Activated B cell treated with CpG ODN at 0.5 μM for 24 hours (primary cell): ENCODE measurements at regions not wholly inside any gene's neighbourhood (a gene's known extent, or its start where the extent isn't known, plus 50 kb on each side); places are given as distances from the start of the nearest gene placed in this dataset.
"Not testable (repeated sequence)": the region's sequence is repeated elsewhere in the genome, so short reads cannot be mapped to it uniquely, and the experiment has no call there.

ENCODE experiments used
- ATAC-seq: fragments of 200-7000 bp; cut with Tn5 transposase; one replicate; pipeline ENCODE4 v1.10.0; 2021; ENCODE audit warnings: low read depth, mild to moderate bottlenecking, moderate library complexity
- CTCF ChIA-PET: fragments of 350-600 bp; sonication (Branson Sonifier 250); formaldehyde crosslinking; loops from one replicate; lab custom pipeline; 2021; ENCODE audit warnings: antibody characterized with exemption; lab: Charles Lee
- POLR2A ChIA-PET: fragments of 350-600 bp; sonication (Branson Sonifier 250); formaldehyde crosslinking; loops from one replicate; lab custom pipeline; 2021; ENCODE audit warnings: antibody characterized with exemption; lab: Charles Lee
- DNase-seq: peaks from one replicate; pipeline ENCODE4 v3.0.0; 2022
- H3K27ac Mint-ChIP-seq: one replicate; pipeline ENCODE4 v1.8.0; 2020; ENCODE audit warnings: mixed read lengths
- H3K27me3 Mint-ChIP-seq: one replicate; pipeline ENCODE4 v1.8.0; 2021; ENCODE audit warnings: mixed read lengths
- H3K36me3 Mint-ChIP-seq: one replicate; pipeline ENCODE4 v1.8.0; 2021; ENCODE audit warnings: low read depth, mixed read lengths
- H3K4me1 Mint-ChIP-seq: one replicate; pipeline ENCODE4 v1.8.0; 2021; ENCODE audit warnings: mixed read lengths
- H3K4me3 Mint-ChIP-seq: one replicate; pipeline ENCODE4 v1.8.0; 2020; ENCODE audit warnings: mild to moderate bottlenecking, mixed read lengths
- H3K9me3 Mint-ChIP-seq: one replicate; pipeline ENCODE4 v1.8.0; 2020; ENCODE audit warnings: mixed read lengths
- intact Hi-C: fragments of 100-400 bp; cut with micrococcal nuclease; formaldehyde crosslinking; loops from one replicate; pipeline ENCODE4 v1.15.1; 2024
- TF ChIP-seq, protein P1 (sequence below): fragments of 200-600 bp; IDR thresholded peaks from one replicate; pipeline ENCODE4 v1.8.0; 2022; ENCODE audit warnings: antibody characterized with exemption, mild to moderate bottlenecking

DNA sequence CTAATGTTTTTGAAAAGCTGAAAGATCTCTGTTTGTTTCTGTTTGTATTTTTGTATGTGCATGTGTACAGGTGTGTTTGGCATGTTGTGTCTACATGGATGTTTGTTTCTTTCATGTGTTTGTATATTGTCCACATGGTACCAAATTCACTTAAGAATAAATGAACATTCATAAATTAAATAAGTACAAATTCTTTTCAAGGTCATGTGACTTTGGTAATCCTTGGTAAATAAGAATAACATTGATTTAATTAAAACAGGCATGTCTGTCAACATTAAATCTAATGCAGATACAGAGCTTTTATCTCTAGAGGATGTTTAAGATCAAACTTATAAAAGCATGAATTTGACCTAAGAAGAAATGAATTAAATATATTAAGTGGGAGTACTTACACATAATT, 219.8 kb upstream of the EPHA7 start:
- H3K27me3 Mint-ChIP-seq, result no peaks in the 10 kb centered on the region
- DNase-seq (no peak), ATAC-seq (no peak)
- H3K36me3 Mint-ChIP-seq, result no peaks in the 10 kb centered on the region
- ChIA-PET CTCF (no interaction called here), POLR2A (no interaction called here)
- H3K27ac Mint-ChIP-seq, result no peak overlapping the region
- no peaks in the 10 kb centered on the region for H3K4me1 Mint-ChIP-seq
- peaks cover 4% of the 10 kb centered on the region for H3K9me3 Mint-ChIP-seq
- intact Hi-C loops, result no loop called here
- no peak overlapping the region for H3K4me3 Mint-ChIP-seq
- TF ChIP-seq, protein P1, sequence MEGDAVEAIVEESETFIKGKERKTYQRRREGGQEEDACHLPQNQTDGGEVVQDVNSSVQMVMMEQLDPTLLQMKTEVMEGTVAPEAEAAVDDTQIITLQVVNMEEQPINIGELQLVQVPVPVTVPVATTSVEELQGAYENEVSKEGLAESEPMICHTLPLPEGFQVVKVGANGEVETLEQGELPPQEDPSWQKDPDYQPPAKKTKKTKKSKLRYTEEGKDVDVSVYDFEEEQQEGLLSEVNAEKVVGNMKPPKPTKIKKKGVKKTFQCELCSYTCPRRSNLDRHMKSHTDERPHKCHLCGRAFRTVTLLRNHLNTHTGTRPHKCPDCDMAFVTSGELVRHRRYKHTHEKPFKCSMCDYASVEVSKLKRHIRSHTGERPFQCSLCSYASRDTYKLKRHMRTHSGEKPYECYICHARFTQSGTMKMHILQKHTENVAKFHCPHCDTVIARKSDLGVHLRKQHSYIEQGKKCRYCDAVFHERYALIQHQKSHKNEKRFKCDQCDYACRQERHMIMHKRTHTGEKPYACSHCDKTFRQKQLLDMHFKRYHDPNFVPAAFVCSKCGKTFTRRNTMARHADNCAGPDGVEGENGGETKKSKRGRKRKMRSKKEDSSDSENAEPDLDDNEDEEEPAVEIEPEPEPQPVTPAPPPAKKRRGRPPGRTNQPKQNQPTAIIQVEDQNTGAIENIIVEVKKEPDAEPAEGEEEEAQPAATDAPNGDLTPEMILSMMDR, result no peak

DNA sequence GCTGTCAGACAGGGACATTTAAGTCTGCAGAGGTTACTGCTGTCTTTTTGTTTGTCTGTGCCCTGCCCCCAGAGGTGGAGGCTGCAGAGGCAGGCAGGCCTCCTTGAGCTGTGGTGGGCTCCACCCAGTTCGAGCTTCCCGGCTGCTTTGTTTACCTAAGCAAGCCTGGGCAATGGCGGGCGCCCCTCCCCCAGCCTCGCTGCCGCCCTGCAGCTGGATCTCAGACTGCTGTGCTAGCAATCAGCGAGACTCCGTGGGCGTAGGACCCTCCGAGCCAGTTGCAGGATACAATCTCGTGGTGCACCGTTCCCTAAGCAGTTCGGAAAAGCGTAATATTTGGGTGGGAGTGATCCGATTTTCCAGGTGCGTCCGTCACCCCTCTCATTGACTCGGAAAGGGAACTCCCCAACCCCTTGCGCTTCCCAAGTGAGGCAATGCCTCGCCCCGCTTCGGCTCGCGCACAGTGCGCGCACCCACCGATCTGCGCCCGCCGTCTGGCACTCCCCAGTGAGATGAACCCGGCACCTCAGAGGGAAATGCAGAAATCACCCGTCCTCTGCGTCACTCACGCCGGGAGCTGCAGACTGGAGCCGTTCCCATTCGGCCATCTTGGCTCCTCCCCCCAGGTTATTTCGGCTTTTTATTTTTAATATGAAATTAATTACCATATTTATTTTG, 217.8 kb upstream of the EPHA7 start:
- H3K4me1 Mint-ChIP-seq, DNase-seq, H3K27me3 Mint-ChIP-seq, CTCF ChIA-PET, intact Hi-C loops, POLR2A ChIA-PET, H3K4me3 Mint-ChIP-seq, ATAC-seq, H3K36me3 Mint-ChIP-seq, H3K9me3 Mint-ChIP-seq, H3K27ac Mint-ChIP-seq: not testable (repeated sequence)

DNA sequence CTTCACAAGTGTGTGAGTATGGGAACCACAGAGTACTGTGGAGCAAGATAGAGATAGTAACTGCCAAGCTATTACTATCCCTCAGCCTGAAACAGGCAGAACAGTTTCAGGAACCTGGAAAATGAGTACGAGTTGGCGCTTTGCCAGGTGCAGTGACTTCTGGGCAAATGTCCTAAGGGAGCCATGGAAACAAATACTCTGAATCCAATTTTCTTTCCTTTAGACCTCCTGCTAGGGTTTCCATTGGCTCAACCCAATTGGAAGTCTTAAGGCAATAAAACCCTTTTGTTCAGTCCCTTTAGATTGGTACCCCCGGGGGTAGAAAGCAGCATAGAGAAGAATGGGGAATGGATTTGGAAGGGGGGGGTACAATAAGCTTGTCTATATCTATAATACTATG, 205.0 kb upstream of the EPHA7 start:
- no peaks in the 10 kb centered on the region for H3K4me1 Mint-ChIP-seq

DNA sequence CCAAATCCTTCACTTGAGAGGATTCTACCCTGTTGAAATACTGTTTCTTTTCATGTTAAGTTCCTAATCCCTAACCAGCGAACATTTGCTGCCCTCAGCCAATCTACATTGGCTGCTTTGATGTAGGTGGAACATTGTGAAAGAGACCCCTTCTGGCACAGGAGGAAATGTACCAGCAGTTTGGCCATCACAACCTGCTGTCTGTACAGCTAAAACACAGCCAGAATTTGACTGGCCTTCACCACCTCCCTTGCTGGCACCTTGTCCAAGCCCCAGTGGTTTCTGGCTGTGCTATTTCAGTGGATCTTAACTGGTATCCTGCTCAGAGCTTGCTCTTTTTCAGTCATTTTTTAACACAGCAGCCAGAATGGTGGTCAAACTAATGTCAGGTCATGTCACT, 202.1 kb upstream of the EPHA7 start:
- TF ChIP-seq, protein P1, result no peak
- DNase-seq (no peak), ATAC-seq (no peak)
- Mint-ChIP-seq H3K4me3 (no peak overlapping the region), H3K9me3 (peaks cover 5% of the 10 kb centered on the region), H3K27ac (no peak overlapping the region), H3K27me3 (no peaks in the 10 kb centered on the region), H3K4me1 (no peaks in the 10 kb centered on the region), H3K36me3 (no peaks in the 10 kb centered on the region)
- CTCF ChIA-PET, result no interaction called here
- intact Hi-C loops, result no loop called here
- POLR2A ChIA-PET, result no interaction called here

More for the DNA sequence above, 205.0 kb upstream of the EPHA7 start:
- TF ChIP-seq, protein P1, result no peak
- no peak overlapping the region for H3K27ac Mint-ChIP-seq
- ChIA-PET CTCF (no interaction called here), POLR2A (no interaction called here)
- H3K4me3 Mint-ChIP-seq, result no peak overlapping the region
- H3K9me3 Mint-ChIP-seq, result peaks cover 3% of the 10 kb centered on the region
- no peak for ATAC-seq
- intact Hi-C loops, result no loop called here
- H3K36me3 Mint-ChIP-seq, result no peaks in the 10 kb centered on the region
- no peaks in the 10 kb centered on the region for H3K27me3 Mint-ChIP-seq
- no peak for DNase-seq

DNA sequence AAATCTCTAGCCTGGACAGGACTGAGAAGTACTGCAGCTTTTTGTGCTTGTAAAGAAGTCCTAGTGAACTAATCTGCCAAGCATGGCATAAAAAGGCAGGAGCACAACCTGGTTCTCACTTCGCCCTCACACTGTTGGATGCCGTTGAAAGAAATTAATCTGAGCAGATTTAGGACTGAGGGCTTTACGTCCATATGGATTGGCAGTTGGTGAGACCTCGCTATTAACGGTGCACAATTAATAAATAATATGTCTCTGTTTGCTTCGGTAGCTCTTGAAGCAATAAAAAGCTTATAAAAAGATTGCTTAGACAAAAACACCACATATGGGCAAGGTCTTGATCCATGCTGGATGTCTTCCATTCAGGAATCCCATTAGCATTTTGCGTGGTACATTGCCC, 185.6 kb upstream of the EPHA7 start:
- TF ChIP-seq, protein P1, result no peak
- ATAC-seq, result no peak
- POLR2A ChIA-PET, result no interaction called here

DNA sequence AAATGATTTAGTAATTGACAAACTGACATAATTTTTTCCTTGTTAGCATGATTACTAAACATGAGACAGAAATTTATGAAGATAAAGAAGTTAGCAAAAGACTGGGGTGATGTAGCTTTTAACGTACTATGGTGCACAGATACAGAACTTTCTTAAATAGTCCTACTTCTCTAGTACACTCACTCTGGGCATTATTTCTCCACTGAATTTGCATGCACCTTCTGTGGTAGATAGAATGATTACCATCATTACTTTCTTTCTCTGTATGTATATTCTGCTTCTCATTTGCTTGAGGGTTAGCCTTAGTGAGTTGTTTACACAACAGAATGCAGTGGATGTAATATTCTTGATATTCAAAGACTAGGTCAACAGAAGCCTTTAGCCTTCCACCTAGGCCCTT, 173.1 kb upstream of the EPHA7 start:
- intact Hi-C loops, result no loop called here
- H3K27ac Mint-ChIP-seq, result no peak overlapping the region
- ChIA-PET POLR2A (no interaction called here), CTCF (no interaction called here)
- H3K36me3 Mint-ChIP-seq, result no peaks in the 10 kb centered on the region
- H3K9me3 Mint-ChIP-seq, result no peaks in the 10 kb centered on the region
- H3K4me1 Mint-ChIP-seq, result no peaks in the 10 kb centered on the region
- TF ChIP-seq, protein P1, result no peak
- DNase-seq (no peak), ATAC-seq (no peak)
- H3K4me3 Mint-ChIP-seq, result no peak overlapping the region
- no peaks in the 10 kb centered on the region for H3K27me3 Mint-ChIP-seq

More for the DNA sequence above, 185.6 kb upstream of the EPHA7 start:
- H3K9me3 Mint-ChIP-seq, result no peaks in the 10 kb centered on the region
- CTCF ChIA-PET, result no interaction called here
- DNase-seq, result no peak
- H3K36me3 Mint-ChIP-seq, result no peaks in the 10 kb centered on the region
- no peak overlapping the region for H3K4me3 Mint-ChIP-seq
- no peak overlapping the region for H3K27ac Mint-ChIP-seq
- H3K27me3 Mint-ChIP-seq, result no peaks in the 10 kb centered on the region
- no peaks in the 10 kb centered on the region for H3K4me1 Mint-ChIP-seq
- intact Hi-C loops, result no loop called here
